Islet of Langerhans (tissue), 1 donor: ENCODE measurements at regions not wholly inside any gene's neighbourhood (a gene's known extent, or its start where the extent isn't known, plus 50 kb on each side); places are given as distances from the start of the nearest gene placed in this dataset.
"Not testable (repeated sequence)": the region's sequence is repeated elsewhere in the genome, so short reads cannot be mapped to it uniquely, and the experiment has no call there.

Experiments used
- FAIRE-seq: peaks from one replicate; lab custom pipeline; 2011; peaks lifted over from hg19 to GRCh38; lab: Jason Lieb, UNC

- no peak for FAIRE-seq
Measured at GRCh38 chr11:122022646-122023045, 93.4 kb downstream of the BLID start.

- no peak for FAIRE-seq
Measured at GRCh38 chr11:122020902-122021301, 95.1 kb downstream of the BLID start.

DNA sequence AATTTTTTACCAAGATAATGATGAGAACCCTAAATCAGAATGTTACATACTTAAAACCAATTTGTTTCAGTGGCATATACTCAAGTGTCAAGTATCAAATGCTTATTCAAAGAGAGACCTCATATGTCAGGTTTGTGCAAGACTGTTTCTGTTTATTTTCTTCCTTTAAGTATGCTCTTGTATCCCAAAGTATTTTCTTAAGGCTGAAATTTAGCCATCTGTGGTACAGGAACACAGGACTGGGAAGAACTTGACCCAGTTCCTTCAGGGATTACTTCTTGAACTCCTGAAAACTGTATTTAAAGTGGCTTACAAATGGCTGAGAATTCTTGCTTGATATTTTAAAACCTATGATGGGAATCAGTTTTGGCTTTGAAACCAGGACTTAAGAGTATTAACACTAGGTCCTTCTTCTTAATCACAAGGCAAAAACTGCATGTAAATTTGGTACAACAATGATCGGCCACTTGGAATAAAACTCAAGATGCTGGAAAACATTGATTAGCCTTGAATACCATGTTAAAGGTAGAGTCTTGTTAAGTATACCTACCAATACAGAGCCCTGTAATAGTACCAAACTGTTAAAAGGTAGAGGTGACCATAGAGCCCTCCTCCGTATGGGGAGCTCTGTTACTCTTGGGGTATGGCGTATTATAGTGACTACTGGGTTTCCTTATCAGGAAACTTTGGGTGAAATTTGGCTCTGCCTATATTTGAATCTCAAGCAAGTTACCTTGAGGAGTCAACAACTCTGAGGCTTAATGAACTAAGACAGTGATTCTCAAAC, 95.9 kb downstream of the BLID start:
- FAIRE-seq: no peak

GRCh38 chr11:122007601-122008071, 108.4 kb downstream of the BLID start:
- no peak for FAIRE-seq

DNA sequence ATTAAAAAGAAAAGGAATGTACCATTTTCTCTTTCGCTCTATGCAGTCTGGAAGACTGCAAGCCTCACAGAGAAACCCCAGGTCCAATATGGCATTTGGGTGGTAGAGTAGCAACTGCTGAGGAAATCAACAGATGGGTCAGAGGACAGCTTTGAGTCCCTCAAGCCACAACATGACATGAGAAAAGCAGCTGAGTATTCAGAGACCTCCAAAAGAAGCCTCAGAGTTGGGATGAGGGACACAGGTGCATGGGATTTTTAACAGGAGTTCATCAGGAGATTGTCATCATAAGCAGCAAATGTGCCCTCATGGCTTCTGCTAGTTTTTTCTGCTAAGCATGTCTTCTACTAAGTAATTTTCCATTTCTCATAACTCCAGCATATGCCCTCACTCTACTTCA, 111.6 kb downstream of the BLID start:
- FAIRE-seq: no peak

DNA sequence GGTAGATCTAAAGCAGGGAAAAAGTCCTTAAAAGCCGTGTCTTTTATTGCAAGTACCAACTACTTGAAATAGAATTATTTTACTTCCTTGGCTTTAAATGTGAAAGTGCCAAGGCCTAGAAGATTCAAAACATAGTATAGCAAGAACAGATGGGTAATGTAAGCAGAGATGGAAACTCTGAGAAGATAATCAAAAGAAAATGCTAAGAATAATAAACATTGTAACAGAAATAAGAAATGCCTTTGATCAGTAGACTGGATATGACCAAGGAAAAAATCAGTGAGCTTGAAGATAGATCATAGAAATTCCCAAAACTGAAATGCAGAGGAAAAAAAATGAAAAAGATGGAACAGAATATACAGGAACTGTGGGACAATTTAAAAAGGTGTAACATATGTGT, 113.1 kb downstream of the BLID start:
- no peak for FAIRE-seq

DNA sequence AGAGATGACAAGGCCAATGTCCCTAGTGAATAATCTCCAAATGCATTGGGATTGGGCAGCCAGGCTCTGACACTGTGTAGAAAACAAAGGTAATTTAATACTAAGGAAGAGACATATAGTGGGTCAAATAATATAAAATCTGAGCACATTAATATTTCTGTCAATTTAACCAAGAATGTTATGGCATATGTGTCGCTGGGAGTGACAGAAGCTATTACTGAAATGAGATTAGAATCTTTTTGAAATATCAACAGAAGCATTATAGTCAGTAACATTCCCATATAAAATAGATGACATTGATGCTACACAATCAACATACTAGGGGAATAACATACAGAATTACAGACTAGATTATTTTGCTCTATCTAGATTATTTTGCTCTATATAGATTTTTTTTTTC, 114.0 kb downstream of the BLID start:
- no peak for FAIRE-seq

DNA sequence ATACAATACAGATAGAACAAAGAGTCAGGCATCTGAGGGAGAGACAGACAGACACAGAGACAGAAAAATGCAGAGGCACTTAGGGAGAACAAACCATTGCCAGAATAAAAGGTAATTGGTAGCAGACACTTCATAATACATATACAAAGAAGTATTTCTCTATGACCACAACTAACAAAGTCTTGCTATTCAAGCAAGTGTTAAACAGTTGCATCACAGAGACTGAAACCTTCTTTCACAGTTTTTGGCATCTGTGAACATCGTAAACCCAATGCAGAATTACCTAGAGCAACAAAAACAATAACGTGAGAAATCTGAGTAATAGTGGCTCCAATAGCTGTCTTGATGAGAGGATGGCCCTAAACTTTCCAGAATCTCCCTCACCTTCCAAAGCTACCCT, 116.4 kb downstream of the BLID start:
- no peak for FAIRE-seq

DNA sequence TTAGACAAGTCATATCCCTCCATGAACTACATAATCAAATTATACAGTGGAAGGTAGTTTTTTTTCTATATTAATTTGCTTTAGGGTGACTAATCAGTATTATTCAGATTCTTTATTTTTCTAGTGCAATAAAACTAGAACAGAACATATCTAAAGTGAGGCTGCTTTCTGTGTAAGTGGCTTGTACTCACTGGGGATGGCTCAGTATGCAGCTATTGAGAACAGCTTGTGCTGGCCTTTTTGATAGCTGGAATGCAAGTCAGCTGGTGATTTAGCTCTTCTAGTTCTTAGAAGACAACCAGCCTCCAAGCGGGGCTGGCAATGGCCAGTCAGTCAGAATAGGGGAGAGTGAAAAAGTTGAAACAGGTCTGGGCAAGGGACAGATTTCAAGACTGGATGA, 119.4 kb downstream of the BLID start:
- no peak for FAIRE-seq

- no peak for FAIRE-seq
Measured at GRCh38 chr11:121983901-121984300, 132.1 kb downstream of the BLID start.

DNA sequence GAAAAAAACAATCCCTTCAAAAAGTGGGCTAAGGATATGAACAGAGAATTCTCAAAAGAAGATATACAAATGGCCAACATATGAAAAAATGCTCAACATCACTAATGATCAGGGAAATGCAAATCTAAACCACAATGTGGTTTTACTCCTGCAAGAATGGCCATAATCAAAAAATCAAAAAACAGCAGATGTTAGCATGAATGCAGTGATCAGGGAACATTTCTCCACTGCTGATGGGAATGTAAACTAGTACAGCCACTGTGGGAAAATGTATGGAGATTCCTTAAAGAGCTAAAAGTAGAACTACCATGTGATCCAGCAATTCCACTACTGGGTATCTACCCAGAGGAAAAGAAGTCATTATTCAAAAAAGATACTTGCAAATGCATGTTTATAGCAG, 138.1 kb downstream of the BLID start:
- not testable (repeated sequence) for FAIRE-seq

DNA sequence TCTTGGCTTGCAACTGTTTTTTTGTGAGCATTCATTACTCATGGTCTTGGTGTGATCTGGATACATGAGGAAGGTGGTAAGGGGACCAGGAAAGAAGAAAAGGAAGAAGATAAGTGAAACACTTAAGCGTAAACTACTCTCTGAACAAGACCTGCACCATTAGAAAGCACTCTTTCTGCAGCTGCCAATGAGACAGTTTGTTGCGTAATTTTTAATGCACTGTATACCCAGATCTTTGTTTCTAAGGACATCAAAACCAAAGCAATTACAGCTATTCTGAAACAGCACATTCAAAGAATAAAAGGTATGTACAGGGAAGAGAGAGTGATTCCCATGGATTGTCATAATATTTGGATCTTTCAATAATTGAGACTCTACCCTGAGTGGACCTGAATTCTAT, 147.4 kb downstream of the BLID start:
- FAIRE-seq: no peak

DNA sequence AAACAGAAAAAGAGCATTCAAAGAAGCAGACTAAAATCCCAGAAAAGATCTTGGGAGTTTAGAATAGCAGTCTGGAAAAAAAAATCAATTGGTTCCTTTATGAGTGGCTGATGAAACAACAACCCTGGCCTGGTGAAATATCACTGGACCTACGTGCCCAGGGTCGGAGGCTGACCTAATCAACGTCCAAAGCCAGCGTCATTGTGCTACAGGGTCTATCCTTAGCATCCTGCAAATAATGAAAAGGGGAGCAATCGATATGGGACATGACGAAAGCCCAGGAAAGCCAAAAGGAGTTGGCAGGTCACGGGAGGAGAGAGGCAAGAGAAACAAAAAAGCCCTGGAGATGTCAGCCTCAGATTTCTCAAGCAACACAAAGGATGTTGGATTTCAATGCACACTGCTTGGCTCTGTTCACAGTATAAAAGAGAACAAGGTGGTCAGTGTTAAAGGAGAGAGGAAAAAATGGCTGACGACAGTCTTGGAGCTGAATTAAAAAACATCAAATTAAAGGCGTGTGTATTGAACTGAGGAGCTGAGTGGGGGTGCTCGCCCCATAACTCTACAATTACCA, 148.8 kb downstream of the BLID start:
- no peak for FAIRE-seq

GRCh38 chr11:121965330-121965729, 150.7 kb downstream of the BLID start:
- no peak for FAIRE-seq

DNA sequence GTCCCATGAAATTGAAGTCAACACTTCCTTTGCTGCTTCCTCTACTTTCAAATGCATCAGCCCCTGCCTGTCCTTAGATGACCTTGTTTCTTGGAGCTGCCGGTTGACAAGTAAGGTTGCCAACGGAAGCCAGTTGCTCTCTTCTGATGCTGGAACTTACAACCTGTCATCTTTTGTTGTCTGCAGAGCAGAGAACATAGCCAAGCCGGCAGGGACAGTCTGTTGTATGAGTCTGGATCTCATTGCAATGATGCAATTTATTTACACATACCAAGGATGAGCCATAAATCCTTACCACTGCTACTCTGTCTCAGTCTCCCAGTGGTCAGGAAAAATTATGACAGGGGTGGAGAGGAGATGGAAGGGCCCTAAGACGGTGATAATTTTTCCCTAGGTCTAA, 151.4 kb downstream of the BLID start:
- FAIRE-seq: no peak

DNA sequence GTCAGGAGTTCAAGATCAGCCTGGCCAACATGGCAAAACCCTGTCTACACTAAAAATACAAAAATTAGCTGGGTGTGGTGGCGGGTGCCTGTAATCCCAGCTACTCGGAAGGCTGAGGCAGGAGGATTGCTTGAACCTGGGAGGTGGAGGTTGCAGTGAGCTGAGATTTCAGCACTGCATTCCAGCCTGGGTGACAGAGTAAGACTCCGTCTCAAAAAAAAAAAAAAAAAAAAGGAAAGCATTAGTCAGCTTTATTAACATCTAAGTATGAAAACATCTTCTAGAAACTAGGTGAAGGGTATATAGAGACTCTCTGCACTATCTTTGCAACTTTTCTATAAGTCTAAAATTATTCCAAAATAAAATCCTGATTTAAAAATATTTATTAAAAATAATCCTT, 152.2 kb downstream of the BLID start:
- FAIRE-seq: not testable (repeated sequence)

DNA sequence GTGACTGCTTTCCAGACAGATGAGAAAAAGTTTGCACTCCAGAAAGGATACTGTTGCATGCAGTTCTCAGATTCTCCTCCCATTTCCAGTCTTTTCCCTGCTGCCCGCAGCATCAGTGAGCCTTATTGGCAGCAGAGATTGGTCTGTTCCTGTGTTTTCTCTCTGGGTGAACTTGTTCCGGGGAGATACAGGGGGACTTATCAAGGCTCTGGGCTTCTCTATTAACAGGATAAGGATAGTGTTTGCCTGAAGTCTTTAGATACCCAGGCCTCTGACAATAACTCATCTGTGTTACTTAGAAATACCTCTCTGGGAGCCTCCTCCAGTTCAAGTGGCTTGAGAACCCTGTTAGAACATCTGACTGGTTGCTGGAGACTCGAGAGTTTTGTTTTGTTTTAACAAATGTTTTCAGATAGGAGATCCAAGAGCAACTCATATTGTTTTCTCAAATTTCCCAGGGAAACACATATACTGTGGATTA, 154.7 kb downstream of the BLID start:
- FAIRE-seq: no peak

GRCh38 chr11:121958971-121959325, 157.1 kb downstream of the BLID start:
- FAIRE-seq: no peak

GRCh38 chr11:121958323-121958970, 157.6 kb downstream of the BLID start:
- FAIRE-seq: no peak

DNA sequence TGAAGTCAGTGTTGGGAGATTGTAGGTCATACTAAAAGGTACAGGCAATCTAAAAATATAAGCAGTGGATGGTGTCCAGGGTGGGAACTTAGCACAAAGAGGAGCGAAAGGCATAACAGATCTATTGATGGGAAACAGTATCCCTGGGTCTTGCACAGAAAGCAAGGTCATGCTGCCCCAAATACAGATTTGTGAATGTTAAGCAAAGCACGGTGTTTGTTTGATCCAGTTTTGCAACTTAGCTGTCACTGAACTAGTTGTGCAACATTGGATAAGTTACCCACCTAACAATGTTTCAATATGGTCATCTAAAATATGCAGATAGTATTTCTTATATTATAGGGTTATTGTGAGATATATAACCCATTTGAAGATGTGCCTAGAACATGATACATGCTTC, 162.9 kb downstream of the BLID start:
- no peak for FAIRE-seq

- FAIRE-seq: no peak
Measured at GRCh38 chr11:121950160-121950559, 165.9 kb downstream of the BLID start.

DNA sequence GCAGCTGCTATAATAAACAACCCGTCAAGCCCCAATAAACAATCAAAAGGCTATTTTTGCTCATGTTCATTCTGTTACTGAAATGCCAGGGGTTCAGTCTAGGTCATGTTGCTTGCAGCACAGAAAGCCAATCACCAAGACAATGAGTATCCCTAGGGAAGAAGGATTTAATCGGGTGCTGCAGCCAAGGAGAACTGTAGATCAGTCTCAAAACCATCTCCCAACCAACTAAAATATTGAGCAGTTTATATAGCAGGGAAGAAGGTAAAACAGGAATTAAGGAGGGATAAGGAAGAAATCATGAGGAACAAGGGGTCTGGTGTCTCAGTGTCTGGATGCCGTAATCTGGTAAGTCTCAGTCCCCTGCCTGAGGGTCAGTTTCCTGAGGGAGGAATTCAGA, 169.5 kb downstream of the BLID start:
- FAIRE-seq: no peak

DNA sequence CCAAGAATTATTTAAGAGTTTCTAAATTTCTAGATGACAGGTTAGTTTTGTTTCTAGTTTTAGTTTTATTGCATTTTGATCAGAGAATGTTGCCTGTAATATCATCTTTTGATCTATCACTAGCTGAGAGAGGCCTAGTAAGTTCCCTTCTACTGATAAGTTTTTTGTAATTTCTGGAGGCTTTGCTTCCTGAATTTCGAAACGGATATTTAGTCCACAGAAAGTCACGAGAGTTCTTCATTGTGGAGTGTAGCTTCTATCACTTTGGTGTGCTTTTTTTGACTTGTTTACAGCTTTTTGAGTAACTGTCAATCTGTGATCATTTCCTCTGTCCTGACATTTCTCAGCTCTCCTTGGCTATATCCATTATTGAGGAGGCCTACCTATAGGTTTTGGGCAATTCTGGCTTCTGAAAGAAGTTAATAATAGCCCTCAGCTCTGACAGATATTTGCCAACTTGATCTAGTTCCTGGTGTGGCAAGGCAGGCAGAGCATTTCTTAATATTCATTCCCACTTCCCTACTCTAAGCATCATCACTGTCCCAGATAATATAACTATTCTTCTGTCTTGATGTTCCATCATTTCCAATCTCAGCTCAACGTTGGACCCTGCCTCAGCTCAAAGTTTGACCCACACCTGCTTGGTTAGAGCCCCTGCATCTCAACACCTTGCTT, 171.3 kb downstream of the BLID start:
- FAIRE-seq: no peak
